GM03348 (cell line): ENCODE measurements at regions not wholly inside any gene's neighbourhood (a gene's known extent, or its start where the extent isn't known, plus 50 kb on each side); places are given as distances from the start of the nearest gene placed in this dataset.

Source experiments
- DNase-seq: peaks from one replicate; pipeline ENCODE4 v3.0.0; 2012; ENCODE audit warnings: low spot score

DNA sequence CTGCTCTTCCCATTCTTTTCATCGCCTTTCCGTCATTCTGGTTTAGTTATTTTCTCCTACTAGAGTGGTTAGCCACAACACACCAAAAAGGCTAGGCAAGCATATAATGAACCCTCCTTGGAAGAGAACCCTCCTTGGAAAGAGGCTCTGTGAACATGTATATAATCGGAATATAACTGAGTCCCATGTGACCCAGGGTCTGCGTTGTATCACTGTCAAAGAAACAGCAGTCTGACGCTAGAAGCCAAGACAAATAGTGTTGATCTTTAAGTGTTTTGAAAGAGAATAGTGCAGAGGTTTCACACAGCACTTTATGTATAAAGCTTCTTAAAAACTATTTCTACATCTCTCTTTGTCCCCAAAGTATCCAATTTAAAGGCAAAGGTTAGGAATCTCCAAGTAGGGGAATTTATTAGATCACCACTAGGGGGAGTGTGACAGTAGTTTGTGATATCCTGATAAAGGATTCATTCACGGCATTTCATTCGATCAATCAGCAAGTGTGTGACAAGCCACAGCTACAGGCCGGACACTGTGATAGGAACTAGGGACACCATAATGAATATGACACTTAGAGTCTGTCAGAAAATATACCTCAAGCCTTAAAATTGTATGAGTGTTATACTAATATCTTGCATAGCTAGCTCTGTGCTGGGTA is 395.3 kb downstream of the CD109 start:
- peak; percentile 50 for DNase-seq

DNA sequence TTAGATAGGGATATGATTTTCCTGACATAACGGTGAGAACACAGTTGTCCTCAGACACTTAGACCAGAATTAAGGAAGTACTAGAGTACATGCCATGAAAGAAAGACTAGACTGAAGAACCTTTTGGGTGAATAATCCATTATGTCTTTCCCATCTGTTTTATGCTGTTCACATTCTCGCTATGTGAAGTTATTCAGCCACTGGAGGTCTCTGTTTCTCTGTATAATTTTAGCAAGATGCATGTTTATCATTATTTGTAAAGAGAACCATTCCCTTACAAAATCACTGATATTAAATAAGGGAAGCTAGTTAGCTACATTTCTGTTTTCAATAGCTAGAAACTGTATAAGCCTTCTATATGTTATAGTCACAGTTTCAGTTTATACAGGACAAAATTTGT is 391.9 kb downstream of the CD109 start:
- DNase-seq, result peak; percentile 53

DNA sequence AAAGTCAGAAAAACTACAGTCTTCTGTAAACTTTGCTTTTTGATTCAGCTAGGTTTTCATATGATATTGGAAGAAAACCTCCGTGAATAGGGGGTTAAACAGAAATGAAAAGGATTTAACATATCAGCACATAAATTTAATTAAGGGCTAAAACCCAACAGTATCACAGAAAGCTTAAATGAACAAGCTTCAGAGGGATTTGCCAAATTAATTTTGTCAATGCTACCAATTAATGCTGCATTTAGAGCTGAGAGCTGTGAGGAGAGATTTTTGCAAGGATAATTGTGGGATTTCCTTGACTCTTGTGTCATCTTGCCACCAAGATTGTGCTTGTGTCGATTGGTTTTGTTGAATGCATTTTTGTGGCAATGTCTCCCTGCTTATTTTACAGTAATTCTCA is 379.9 kb downstream of the CD109 start:
- no peak for DNase-seq

DNA sequence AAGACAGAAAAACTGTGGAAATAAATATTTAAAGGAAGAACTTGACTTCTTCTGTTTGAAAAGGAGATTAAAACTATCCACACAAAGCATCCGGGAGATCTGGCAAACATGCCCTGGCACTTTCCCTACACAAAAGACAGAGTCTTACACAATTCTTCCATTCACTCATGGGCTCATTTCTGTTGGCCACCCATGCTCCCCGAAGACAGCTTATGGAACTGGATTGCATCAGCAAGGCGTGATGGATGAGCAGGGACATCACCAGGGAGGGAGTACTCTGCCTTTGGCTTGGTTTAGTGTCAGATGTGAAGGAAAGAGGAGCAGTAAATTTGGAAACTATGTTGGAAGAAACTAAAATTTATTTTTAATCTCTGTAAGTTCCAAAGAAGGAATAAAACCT is 379.3 kb downstream of the CD109 start:
- DNase-seq, result peak; percentile 77

DNA sequence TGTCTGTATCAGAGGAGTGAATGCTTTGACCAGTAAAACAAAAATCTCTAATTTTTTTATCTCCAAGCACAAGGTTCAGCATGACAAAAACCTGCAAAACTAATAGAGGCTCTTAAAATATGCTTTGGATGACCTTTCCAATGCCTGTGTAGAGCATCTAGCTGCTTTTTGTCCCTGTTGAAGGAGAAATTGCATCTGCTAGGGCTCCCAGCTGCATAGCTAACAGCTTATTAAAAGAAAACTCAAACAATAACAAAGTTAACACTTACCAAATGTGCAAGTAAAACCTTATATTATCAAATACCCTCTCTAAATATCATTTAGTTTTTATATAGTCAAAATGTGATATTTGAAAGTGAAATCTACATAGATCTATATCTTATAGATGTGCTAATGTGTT is 378.6 kb downstream of the CD109 start:
- DNase-seq, result no peak

DNA sequence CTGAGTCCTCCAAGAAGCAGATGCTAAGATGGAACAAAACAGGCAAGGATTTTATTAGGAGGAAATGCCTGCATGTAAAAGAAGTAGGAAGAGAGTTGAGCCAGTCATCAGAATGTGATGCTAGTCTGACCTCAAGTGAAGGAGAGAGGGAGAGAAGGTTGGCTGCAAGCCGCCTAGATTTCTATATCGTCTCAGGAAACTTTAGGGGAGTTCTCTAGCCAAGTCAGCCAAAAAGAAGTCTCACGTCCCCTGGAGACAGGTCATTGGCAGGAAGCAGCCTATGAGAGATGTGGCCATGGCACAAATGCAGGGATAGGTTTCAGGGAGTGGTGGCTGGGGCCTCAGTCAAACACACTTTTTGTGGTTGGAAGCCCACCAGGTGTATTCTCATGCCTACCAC is 378.0 kb downstream of the CD109 start:
- peak; percentile 32 for DNase-seq

DNA sequence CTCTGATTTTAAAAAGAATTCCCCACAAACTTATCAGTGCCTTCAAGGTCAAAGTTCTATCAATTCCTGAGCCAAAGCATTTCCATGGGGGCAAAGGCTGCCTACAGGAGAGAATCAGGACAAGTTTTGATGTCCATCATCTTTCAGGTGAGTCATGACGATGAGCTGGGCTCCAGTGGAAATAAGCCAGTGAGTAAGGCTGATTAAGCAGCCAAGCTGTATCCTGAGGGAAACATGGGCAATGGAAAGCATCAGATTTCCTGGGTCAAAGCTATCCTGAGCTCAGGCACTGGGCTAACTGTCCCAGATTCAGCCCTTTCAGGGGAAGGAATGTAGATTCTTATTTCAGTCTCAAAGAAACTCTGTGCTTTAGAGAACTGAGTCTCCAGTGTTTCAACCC is 377.4 kb downstream of the CD109 start:
- peak; percentile 38 for DNase-seq

DNA sequence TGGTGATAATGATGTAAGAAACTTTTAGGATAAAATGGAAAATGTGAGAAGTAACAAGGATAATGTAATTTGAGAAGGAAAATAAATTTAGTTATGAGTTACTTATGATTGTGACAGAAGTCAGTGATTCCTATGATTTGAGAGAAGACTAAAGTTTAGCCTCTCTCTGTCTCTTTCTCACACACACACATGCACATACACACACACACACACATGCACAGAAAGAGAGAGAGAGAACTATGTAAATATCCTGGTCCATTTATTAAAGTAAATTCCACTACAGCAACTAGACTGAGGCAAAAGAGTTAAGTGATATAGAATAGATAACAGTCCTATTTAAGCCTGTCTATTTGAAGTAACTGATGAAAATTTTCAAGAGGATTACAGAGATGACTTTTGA is 375.2 kb downstream of the CD109 start:
- DNase-seq, result no peak

DNA sequence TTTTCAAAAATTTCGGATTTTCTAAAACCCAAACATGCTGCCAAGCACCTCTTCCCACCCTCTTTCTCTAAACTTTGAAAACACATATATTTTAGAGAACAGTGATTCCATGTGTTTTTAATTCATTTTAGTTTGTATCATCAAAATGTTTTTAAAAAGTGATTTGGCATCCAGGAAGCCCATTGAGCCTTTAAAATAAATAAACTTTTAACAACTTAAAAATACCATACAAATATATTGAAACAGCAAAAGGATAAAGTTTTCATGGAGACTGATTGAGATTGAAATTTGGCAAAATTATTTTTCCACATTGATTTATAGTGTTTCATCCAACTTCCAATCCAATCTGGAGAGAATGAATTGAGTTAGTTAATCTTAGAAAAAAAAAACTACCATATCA is 374.7 kb downstream of the CD109 start:
- no peak for DNase-seq

DNA sequence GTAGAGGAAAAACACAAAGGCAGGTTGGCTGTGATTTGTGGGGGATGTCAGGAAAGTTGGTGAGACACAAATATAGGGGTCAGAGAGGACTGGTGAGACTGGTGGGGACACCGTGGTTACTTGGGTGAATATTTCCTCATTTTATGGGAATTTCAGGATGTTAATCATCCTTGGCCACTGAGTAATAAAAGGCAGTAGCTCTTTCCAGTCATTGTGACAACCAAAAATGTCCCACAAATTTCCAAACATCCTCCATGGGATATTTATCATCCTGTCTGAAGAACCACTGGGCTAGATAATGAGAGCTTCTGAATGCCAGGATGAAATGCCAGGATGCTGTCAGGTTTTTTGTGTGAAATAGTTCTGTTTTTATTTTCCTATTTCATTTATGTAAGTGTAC is 374.1 kb downstream of the CD109 start:
- peak; percentile 62 for DNase-seq

DNA sequence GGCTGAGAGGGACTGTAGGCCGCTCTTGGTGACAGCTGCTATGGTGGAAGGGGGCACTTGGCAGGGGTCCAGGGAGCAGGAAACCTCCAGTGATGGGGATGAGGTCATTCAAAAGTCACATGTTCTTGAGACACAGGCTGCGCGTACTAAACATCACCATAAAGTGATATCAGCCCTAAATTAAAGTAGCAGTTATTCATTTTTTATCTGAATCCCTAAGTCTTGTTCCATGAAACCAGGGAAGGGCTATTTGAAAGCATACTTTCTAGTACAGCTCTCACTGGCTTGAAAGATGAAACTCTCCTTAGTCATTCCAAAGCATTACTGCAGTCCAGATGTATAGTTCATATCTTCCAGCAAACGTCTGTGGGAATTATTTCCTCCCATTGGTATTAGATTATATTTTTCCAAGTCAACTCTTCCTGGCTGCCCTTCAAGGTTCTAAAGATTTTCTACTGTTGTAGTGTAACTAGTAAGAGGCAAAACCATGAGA is 373.1 kb downstream of the CD109 start:
- peak; percentile 61 for DNase-seq

DNA sequence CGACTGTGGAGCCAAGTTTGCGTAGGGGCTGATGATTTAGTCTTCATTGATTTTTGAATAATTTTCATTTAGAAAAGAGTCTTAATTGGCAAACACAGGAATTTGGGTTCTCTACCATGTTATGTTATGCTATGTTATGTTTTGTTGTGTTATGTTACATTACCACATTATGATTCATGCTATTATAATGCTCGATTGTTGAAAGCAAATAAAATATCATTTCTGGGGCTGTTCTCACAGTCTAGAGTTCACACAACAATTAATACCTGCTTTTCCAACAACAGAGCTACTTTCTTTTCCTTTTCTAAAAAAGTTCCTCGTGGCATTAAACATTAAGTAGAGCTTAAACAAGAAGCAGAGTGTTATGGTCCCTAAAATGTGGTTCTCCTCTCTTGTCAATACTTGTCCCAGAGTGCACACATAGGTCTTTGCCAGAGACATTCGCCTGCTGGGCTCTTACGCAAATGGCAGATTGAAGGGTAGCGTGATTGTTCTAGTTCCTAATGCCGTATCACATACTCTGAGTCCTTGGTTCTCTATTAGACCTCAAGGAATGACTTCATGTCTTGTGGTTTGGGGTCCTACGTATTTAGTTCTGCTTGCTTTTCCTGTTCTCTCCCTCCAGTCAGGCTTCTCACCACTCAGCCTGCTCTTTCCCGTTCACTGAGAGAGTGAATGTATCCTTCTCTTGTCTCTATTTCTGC is 370.3 kb downstream of the CD109 start:
- no peak for DNase-seq

DNA sequence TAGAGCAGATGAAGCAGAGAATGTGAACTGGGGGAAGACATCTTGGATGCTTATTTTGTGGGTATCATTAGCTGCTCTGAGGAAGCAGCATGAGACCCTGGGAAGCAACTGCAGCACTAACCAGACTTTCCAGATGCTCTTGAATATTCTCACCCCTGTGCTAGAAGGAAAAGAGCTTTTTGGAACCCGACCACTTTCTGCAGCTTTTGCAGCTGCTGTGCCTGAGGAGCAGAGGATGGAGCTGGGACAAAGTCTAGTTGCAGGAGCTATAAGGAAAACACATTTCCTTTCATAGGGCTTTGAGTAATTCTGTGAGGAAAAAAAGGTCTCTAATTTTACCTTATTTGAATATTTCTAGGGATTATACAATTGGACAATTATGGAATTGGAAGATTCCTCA is 369.7 kb downstream of the CD109 start:
- no peak for DNase-seq

DNA sequence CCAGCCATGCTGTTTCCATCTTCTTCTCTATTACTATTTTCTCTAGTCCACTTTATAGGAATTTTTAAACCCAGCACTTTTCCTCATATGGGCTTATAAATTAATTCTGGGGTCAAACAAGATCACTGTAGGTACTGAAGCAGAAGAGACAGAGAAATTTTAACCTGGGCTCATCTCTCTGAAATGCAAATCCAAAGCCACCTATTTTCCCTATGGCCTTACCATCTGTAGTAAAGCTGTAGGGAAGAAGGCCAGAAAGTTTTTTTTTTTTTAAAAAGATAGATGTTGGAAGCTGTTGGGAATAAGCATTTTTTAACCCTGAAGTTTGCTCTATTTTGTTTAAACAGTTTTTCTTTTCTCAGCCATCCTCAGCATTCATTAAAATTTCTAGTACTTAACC is 367.4 kb downstream of the CD109 start:
- no peak for DNase-seq

DNA sequence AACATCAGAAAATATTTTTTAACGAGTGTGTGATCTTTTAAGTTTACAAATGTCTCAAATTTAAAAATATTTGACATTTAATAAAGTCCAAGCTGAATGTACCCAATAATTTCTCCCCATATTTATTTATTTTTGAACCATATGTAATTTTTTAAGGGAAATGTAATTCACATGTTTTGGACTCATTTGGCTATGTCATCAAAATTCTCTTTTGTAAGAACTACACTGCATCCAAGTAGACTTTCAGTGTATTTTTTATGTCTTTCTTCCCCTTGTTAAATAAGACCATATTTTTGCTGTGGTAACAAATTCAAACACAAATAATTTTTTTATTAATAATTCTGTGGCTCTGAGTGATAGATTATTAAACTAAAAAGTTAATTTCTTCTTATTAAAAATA is 365.2 kb downstream of the CD109 start:
- DNase-seq, result no peak

DNA sequence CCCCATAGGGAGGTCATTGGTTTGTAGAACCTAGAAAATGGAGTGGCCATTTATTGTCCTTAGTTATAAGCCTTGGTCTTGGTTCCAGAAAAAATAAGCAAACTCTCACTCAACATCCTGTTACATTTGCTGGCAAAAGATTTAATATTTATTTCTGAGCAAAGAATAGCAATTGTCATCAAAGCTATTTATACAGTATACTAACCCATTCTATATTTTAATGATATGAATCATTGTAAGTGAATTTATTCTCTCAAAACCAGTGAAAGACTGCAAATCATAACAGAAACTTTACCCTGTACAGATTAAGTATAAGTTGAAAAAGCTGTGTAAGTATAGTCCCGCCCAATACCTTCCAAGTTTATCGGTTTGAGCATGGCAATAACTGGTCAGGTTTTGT is 364.4 kb downstream of the CD109 start:
- DNase-seq, result no peak

DNA sequence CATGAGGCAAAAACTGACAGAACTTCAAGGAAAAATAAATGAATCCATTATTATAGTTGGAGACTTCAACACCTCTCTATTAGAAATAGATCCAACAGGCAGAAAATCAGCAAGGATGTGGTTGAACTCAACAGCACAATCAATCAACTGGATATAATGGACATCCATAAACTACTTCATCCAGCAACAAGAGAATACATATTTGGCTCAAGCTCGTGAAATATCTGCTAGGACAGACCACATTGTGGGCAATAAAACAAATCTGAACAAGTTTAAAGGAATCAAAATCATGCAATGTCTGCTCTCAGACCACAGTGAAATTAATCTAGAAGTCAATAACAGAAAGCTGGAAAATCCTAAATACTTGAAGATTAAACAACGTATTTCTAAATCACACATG is 362.6 kb downstream of the CD109 start:
- no peak for DNase-seq

DNA sequence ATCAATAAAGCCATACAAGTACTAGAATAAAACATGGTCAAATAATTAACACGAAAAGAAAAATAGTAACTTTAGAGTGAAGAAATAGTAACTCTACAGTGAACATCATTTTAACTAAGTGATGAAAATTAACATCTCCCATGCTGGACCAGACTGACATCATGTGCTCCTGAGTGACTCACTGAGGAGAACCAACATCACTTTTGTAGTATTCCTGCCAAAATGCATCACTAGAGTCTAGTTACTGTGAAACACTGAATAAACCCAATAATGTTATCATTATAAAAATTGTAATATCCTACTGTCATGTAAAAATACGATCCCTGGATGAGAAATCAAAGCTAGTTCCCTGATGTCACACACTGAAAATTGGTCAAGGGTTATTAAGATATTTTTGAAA is 361.3 kb downstream of the CD109 start:
- no peak for DNase-seq

DNA sequence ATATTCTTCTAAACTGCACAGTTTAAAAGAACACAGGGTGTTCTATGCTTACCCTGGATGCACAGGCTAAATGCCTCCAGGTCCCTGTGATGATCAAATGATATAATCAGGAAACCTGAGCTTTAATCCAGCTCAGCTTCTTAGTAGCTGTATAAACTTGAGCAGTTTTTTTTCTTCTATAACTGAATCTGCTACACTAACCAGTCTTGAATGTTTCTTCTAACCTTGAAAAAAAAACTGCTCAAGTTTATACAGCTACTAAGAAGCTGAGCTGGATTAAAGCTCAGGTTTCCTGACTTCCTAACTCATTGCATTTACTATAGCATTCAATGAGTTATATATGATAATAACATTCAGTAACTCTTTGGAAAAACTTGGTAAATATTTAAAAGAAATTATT is 358.2 kb downstream of the CD109 start:
- DNase-seq, result no peak

DNA sequence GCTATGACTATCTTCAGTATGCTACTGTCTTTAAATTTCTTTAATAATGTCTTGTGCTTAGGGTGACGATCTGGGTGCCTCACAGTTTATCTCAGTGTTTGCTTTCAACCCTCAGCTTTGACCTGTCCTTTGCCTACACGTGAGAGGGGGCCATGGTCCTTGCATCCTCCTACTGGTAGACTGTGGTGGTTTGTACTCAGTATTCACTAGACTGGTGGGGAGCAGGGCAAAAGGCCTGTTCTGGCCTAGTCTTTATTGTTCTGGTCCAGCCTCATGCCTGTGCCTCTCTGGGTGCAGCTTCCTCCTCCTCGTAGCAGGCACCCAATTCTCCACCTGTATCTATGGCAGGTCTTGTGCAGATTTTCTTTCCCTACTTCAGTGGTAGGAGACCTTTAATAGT is 354.9 kb downstream of the CD109 start:
- no peak for DNase-seq

DNA sequence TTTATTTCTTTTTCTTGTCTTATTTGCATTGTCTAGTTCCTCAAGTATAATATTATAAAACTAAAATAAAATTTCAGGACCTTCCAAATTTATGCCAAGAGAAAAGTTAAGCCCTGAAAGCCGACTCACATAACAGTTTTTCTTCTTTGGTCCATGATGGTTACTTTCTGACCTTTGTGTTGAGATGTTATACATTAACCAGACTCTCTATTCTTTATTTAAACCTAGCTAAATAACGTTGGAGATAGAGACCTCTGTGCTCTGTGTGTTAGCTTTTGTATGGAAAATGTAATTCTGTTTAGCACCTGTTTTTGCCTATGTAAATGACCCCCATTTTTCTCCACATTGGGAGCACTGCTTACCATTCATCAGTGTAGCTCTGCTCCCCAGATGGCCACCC is 352.4 kb downstream of the CD109 start:
- no peak for DNase-seq

DNA sequence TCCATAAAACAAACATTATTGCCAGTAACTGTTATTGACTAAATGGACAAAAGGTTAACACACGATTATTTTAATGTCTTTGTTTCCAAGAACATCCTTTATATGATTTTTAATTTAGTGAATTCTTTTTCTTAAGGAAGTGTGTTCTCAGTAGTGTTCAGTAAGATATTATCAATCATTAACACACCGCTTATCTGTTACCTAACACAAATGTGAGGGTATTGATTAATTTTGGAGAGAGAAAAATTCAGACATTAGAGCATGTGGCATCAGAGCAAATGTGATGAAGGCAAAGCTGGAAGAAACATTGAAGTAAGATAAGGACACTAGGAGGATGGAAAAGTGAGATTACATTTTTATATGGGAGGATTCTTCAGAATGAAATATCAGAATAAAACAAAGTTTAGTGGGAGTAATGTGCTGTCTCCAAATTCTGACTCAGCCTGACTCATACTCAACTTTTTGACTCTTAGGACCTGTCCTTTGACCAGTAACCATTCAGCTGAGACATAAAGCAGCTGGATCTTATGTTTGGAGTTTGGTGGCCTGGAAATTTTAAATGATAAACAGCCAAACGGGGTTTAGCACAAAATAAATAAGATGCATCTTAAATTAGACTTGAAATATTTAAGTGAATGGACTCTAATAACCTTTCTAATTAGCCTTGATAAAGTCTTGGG is 348.6 kb downstream of the CD109 start:
- DNase-seq, result peak; percentile 40

DNA sequence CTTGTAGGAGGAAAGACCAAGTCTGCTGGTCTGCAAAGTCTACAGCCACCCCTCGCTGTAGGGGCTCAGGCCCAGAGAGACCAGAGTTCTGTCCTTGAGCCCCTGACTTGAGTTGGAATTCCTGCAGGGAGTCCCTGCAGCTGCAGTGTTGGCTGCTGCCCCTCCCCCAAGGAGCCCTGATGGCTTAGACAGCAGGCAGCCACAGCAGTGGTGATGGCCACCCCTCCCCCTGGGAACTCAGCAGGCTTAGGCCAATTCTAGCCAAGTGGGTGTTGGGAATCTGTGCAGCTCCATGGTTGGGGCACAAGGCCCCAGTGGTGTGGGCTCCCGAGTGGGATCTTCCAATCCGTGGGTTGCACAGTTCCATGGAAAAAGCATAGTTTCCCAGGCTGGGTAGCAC is 345.4 kb downstream of the CD109 start:
- DNase-seq, result no peak
